A549 (cell line): ENCODE measurements at regions not wholly inside any gene's neighbourhood (a gene's known extent, or its start where the extent isn't known, plus 50 kb on each side); places are given as distances from the start of the nearest gene placed in this dataset.

Experiments
- CBX8 ChIP-seq: fragments of 200-600 bp; sonication (generic); IDR thresholded peaks from 2 replicates; pipeline ENCODE4 v1.6.1; 2016
- CHD2 ChIP-seq: fragments of 150-350 bp; IDR thresholded peaks from 2 replicates; pipeline ENCODE4 v1.6.1; 2014; ENCODE audit warnings: low read length; ENCODE audit not compliant: partially characterized antibody
- CTCF ChIP-seq: fragments of >200 bp; sonication (Bioruptor Twin); formaldehyde crosslinking; IDR thresholded peaks from 3 replicates; pipeline ENCODE4 v1.5.1; 2016
- JUN ChIP-seq, 2 experiments: fragments of >200 bp; sonication (Bioruptor Twin); formaldehyde crosslinking; IDR thresholded peaks; 2 replicates in 1 of 2; 3 replicates in 1 of 2; pipeline ENCODE4 v1.6.1; 2016 to 2017
- KDM5A ChIP-seq: fragments of 200-600 bp; sonication (generic); IDR thresholded peaks from 2 replicates; pipeline ENCODE4 v1.6.1; 2016; ENCODE audit warnings: antibody characterized with exemption, mild to moderate bottlenecking
- POLR2A ChIP-seq: IDR thresholded peaks from 2 replicates; pipeline ENCODE4 v1.6.1; 2012; ENCODE audit warnings: mild to moderate bottlenecking, low read length
- RFX5 ChIP-seq: fragments of 450-650 bp; IDR thresholded peaks from 2 replicates; pipeline ENCODE4 v1.7.1; 2014; ENCODE audit warnings: antibody characterized with exemption, mild to moderate bottlenecking, moderate library complexity
- USF2 ChIP-seq: fragments of 450-650 bp; IDR thresholded peaks from 2 replicates; pipeline ENCODE4 v1.6.1; 2014; ENCODE audit warnings: antibody characterized with exemption

- TF ChIP-seq RFX5 (no peak), POLR2A (no peak), CTCF (no peak), KDM5A (no peak), USF2 (no peak), CHD2 (no peak), JUN (IDR thresholded peaks at IDR 0.05) (no peak), CBX8 (no peak)
Observed at GRCh38 chr14:62280366-62280765, 518.1 kb downstream of the SNAPC1 start.
